SK-N-SH (cell line): ENCODE measurements at regions not wholly inside any gene's neighbourhood (a gene's known extent, or its start where the extent isn't known, plus 50 kb on each side); places are given as distances from the start of the nearest gene placed in this dataset.

ENCODE experiments used
- CTCF ChIP-seq: fragments of 200-600 bp; sonication (generic); IDR thresholded peaks from 2 replicates; pipeline ENCODE4 v1.6.1; 2017; ENCODE audit warnings: antibody characterized with exemption, mild to moderate bottlenecking, moderate library complexity
- MEF2A ChIP-seq: IDR thresholded peaks from 2 replicates; pipeline ENCODE4 v1.4.0; 2012; ENCODE audit warnings: low read depth, borderline replicate concordance
- RFX5 ChIP-seq: IDR thresholded peaks from 2 replicates; pipeline ENCODE4 v1.6.1; 2012; ENCODE audit warnings: mild to moderate bottlenecking, improper control_type of control experiment, low read length

DNA sequence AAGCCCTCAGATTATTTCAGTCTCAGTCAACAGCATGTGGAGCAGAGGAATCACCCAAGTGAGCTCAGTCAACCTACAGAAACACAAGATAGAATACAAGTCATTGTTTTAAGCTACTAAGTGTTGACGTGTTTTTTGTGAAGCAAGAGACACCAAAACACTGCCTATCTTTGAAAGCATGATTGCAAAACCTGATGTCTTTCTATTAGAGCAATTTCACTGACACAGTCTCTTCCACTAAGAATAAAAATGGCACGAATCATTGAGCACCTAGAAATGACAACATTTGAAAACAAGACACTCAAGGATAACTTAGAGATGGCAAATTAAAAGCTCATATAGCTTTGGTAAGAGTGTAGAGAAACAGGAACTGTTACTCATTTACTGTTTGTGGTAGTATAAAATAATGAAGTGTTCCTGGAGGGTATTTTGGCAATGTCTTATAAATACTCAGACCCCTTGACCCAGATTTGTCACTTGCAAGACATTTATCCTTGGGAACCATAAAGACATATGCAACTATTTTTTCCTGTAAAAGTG, 407.1 kb upstream of the XYLT1 start:
- TF ChIP-seq CTCF (no peak), RFX5 (no peak), MEF2A (no peak)
